ENCODE measurements at regions not wholly inside any gene's neighbourhood (a gene's known extent, or its start where the extent isn't known, plus 50 kb on each side); places are given as distances from the start of the nearest gene placed in this dataset.
"Not testable (repeated sequence)": the region's sequence is repeated elsewhere in the genome, so short reads cannot be mapped to it uniquely, and the experiment has no call there.

DNA sequence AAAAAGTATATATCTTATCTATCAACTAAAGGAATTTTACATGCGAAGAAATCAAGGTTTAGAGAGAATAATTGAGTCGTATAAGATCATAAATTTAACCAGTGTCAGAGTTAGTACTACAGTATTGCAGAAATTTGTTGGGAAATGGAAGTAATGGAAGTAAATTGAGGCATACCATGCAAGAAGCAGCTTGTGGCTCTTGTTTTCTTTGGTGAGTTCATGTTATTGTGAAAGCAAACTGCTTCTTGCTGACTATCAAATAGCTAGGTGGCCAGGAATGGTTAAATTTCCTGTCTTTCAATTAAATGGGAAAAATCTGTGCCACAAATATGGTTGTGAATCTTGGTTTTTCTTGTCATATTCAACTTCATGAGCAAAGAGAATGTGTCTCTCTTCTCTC lies 652.7 kb downstream of the LMO4 start:
- H3K4me3 Mint-ChIP-seq, result no peak overlapping the region
- CTCF ChIA-PET, result no interaction called here

DNA sequence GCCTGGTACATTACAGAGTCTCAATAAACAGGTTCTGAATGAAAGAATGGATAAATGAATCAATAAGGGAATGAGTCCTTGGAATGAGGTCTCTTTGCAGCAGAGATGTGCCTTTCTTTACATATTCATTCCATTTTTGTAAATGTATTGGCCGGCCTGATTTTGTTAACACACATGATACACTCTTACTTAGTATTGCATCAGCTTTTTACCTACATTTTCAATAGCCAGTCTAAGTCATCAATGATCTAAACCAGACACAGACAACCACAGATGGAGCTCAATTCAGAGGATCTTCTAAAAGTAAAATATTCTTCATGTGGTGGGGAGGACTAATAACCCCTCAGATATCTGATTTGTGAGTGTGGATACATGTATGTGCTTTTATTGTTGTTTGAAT lies 653.1 kb downstream of the LMO4 start:
- H3K9me3 Mint-ChIP-seq, result no peaks in the 10 kb centered on the region
- no peak overlapping the region for H3K27ac Mint-ChIP-seq
- ChIA-PET POLR2A (no interaction called here), CTCF (no interaction called here)
- no peaks in the 10 kb centered on the region for H3K4me1 ChIP-seq (ENCODE audit: control insufficient read depth in 1 of 2, extremely low read depth in 1 of 2, insufficient read depth in 2 of 2, low read length in 2 of 2)
- H3K27me3 Mint-ChIP-seq, result peaks cover 15 to 23% of the 10 kb centered on the region in 2 donors
- no peaks in the 10 kb centered on the region for H3K36me3 Mint-ChIP-seq
- 86% methylated on average over 1 of the region's 1 CpG for WGBS (ENCODE audit: insufficient coverage)
- DNase-seq (no peak), ATAC-seq (replicated peaks in 1 of 4) (no peak)
- H3K4me3 ChIP-seq (ENCODE audit: control insufficient read depth in 1 of 2, extremely low read depth in 1 of 2, low read length in 1 of 2), result no peak overlapping the region
- no peaks in the 10 kb centered on the region for H3K9me3 ChIP-seq
- no peaks in the 10 kb centered on the region for H3K4me1 Mint-ChIP-seq
- no peaks in the 10 kb centered on the region for H3K36me3 ChIP-seq (ENCODE audit: control insufficient read depth in 2 of 2, extremely low read depth in 1 of 2, insufficient read depth in 1 of 2, low read length in 1 of 2)
- no peak overlapping the region for H3K27ac ChIP-seq (ENCODE audit: low read length)
- H3K27me3 ChIP-seq (replicated peaks in 1 of 2; ENCODE audit: control insufficient read depth in 2 of 2, extremely low read depth in 1 of 2, insufficient read depth in 2 of 2, low read length in 1 of 2), result no peaks in the 10 kb centered on the region
- no peak overlapping the region for H3K4me3 Mint-ChIP-seq

More for the DNA sequence above, 652.7 kb downstream of the LMO4 start:
- POLR2A ChIA-PET, result no interaction called here
- Histone ChIP-seq H3K9me3 (no peaks in the 10 kb centered on the region), H3K27ac (ENCODE audit: low read length) (no peak overlapping the region), H3K27me3 (replicated peaks in 1 of 2; ENCODE audit: control insufficient read depth in 2 of 2, extremely low read depth in 1 of 2, insufficient read depth in 2 of 2, low read length in 1 of 2) (no peaks in the 10 kb centered on the region), H3K4me3 (ENCODE audit: control insufficient read depth in 1 of 2, extremely low read depth in 1 of 2, low read length in 1 of 2) (no peak overlapping the region), H3K4me1 (ENCODE audit: control insufficient read depth in 1 of 2, extremely low read depth in 1 of 2, insufficient read depth in 2 of 2, low read length in 2 of 2) (no peaks in the 10 kb centered on the region), H3K36me3 (ENCODE audit: control insufficient read depth in 2 of 2, extremely low read depth in 1 of 2, insufficient read depth in 1 of 2, low read length in 1 of 2) (no peaks in the 10 kb centered on the region)
- ATAC-seq (replicated peaks in 1 of 4) (no peak), DNase-seq (no peak)
- H3K9me3 Mint-ChIP-seq, result no peaks in the 10 kb centered on the region
- no peak overlapping the region for H3K27ac Mint-ChIP-seq
- no CpG with 5 or more reads among the region's 2 CpGs for WGBS (ENCODE audit: insufficient coverage)
- no peaks in the 10 kb centered on the region for H3K36me3 Mint-ChIP-seq
- no peaks in the 10 kb centered on the region for H3K4me1 Mint-ChIP-seq
- peaks cover 15 to 23% of the 10 kb centered on the region in 2 donors for H3K27me3 Mint-ChIP-seq

DNA sequence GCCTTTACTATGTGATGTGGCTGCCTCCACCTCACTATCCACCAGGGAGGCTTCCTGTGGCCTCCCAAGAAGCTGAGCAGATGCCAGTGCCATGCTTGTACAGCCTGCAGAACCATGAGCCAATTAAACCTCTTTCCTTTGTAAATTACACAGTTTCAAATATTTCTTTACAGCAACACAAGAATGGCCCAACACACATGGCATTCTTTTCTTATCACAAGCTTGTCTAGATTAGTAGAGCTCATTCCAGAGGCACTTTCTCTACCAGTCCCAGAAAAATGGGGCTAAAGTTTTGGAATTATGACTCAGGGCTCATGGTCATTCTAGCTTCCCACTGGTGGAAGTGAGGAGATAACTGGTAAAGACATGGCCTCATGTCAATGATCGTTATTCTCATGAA lies 655.2 kb downstream of the LMO4 start:
- H3K4me3 Mint-ChIP-seq, result no peak overlapping the region
- H3K9me3 Mint-ChIP-seq, result no peaks in the 10 kb centered on the region
- no peaks in the 10 kb centered on the region for H3K4me1 ChIP-seq (ENCODE audit: control insufficient read depth in 1 of 2, extremely low read depth in 1 of 2, insufficient read depth in 2 of 2, low read length in 2 of 2)
- H3K9me3 ChIP-seq, result no peaks in the 10 kb centered on the region
- H3K4me1 Mint-ChIP-seq, result no peaks in the 10 kb centered on the region
- no CpG with 5 or more reads among the region's 1 CpG for WGBS (ENCODE audit: insufficient coverage)
- DNase-seq (no peak), ATAC-seq (replicated peaks in 1 of 4) (no peak)
- H3K27ac Mint-ChIP-seq, result no peak overlapping the region
- H3K36me3 Mint-ChIP-seq, result no peaks in the 10 kb centered on the region
- no peak overlapping the region for H3K27ac ChIP-seq (ENCODE audit: low read length)
- H3K27me3 Mint-ChIP-seq, result peaks cover 6 to 18% of the 10 kb centered on the region in 2 donors
- CTCF ChIA-PET, result no interaction called here
- H3K36me3 ChIP-seq (ENCODE audit: control insufficient read depth in 2 of 2, extremely low read depth in 1 of 2, insufficient read depth in 1 of 2, low read length in 1 of 2), result no peaks in the 10 kb centered on the region
- POLR2A ChIA-PET, result no interaction called here
- H3K27me3 ChIP-seq (replicated peaks in 1 of 2; ENCODE audit: control insufficient read depth in 2 of 2, extremely low read depth in 1 of 2, insufficient read depth in 2 of 2, low read length in 1 of 2), result no peaks in the 10 kb centered on the region
- no peak overlapping the region for H3K4me3 ChIP-seq (ENCODE audit: control insufficient read depth in 1 of 2, extremely low read depth in 1 of 2, low read length in 1 of 2)

GRCh38 chr1:87985071-87985470 lies 656.4 kb downstream of the LMO4 start:
- no peak overlapping the region for H3K4me3 ChIP-seq (ENCODE audit: control insufficient read depth in 1 of 2, extremely low read depth in 1 of 2, low read length in 1 of 2)
- ChIA-PET CTCF (no interaction called here), POLR2A (no interaction called here)
- Mint-ChIP-seq H3K4me1 (no peaks in the 10 kb centered on the region), H3K4me3 (no peak overlapping the region), H3K27ac (no peak overlapping the region), H3K9me3 (no peaks in the 10 kb centered on the region), H3K27me3 (peaks cover 6 to 16% of the 10 kb centered on the region in 2 donors), H3K36me3 (no peaks in the 10 kb centered on the region)
- no peaks in the 10 kb centered on the region for H3K9me3 ChIP-seq
- DNase-seq (no peak), ATAC-seq (replicated peaks in 1 of 4) (no peak)
- H3K27ac ChIP-seq (ENCODE audit: low read length), result no peak overlapping the region
- no peaks in the 10 kb centered on the region for H3K36me3 ChIP-seq (ENCODE audit: control insufficient read depth in 2 of 2, extremely low read depth in 1 of 2, insufficient read depth in 1 of 2, low read length in 1 of 2)
- H3K4me1 ChIP-seq (ENCODE audit: control insufficient read depth in 1 of 2, extremely low read depth in 1 of 2, insufficient read depth in 2 of 2, low read length in 2 of 2), result no peaks in the 10 kb centered on the region
- H3K27me3 ChIP-seq (replicated peaks in 1 of 2; ENCODE audit: control insufficient read depth in 2 of 2, extremely low read depth in 1 of 2, insufficient read depth in 2 of 2, low read length in 1 of 2), result no peaks in the 10 kb centered on the region
- no CpG with 5 or more reads among the region's 1 CpG for WGBS (ENCODE audit: insufficient coverage)

- WGBS (ENCODE audit: insufficient coverage), result 49% methylated on average over 5 of the region's 6 CpGs
- no peaks in the 10 kb centered on the region for H3K27me3 ChIP-seq (replicated peaks in 1 of 2; ENCODE audit: control insufficient read depth in 2 of 2, extremely low read depth in 1 of 2, insufficient read depth in 2 of 2, low read length in 1 of 2)
- H3K4me3 Mint-ChIP-seq, result no peak overlapping the region
- ATAC-seq (replicated peaks in 1 of 4), result no peak
- H3K27ac Mint-ChIP-seq, result no peak overlapping the region
- CTCF ChIA-PET, result interaction anchor here in 1 of 2 donors (0.5 to 0.6 kb wide), 2 partner anchors 10 to 421 kb away, joined by 3 to 4 read pairs; no protein-coding TSS in a partner anchor
- no peaks in the 10 kb centered on the region for H3K4me1 ChIP-seq (ENCODE audit: control insufficient read depth in 1 of 2, extremely low read depth in 1 of 2, insufficient read depth in 2 of 2, low read length in 2 of 2)
- no peak for DNase-seq
- POLR2A ChIA-PET, result no interaction called here
- H3K36me3 ChIP-seq (ENCODE audit: control insufficient read depth in 2 of 2, extremely low read depth in 1 of 2, insufficient read depth in 1 of 2, low read length in 1 of 2), result no peaks in the 10 kb centered on the region
- no peaks in the 10 kb centered on the region for H3K36me3 Mint-ChIP-seq
- no peak overlapping the region for H3K27ac ChIP-seq (ENCODE audit: low read length)
- H3K9me3 ChIP-seq, result no peaks in the 10 kb centered on the region
- H3K4me3 ChIP-seq (ENCODE audit: control insufficient read depth in 1 of 2, extremely low read depth in 1 of 2, low read length in 1 of 2), result no peak overlapping the region
- H3K9me3 Mint-ChIP-seq, result no peaks in the 10 kb centered on the region
- H3K27me3 Mint-ChIP-seq, result peaks cover 6 to 13% of the 10 kb centered on the region in 2 donors
- H3K4me1 Mint-ChIP-seq, result no peaks in the 10 kb centered on the region
Measured at GRCh38 chr1:87986130-87986866, 657.6 kb downstream of the LMO4 start.

- Mint-ChIP-seq H3K4me3 (no peak overlapping the region), H3K27ac (no peak overlapping the region), H3K36me3 (no peaks in the 10 kb centered on the region), H3K27me3 (peaks cover 7 to 8% of the 10 kb centered on the region in 2 donors), H3K4me1 (no peaks in the 10 kb centered on the region), H3K9me3 (no peaks in the 10 kb centered on the region)
- DNase-seq (no peak), ATAC-seq (replicated peaks in 1 of 4) (no peak)
- Histone ChIP-seq H3K36me3 (ENCODE audit: control insufficient read depth in 2 of 2, extremely low read depth in 1 of 2, insufficient read depth in 1 of 2, low read length in 1 of 2) (no peaks in the 10 kb centered on the region), H3K27me3 (replicated peaks in 1 of 2; ENCODE audit: control insufficient read depth in 2 of 2, extremely low read depth in 1 of 2, insufficient read depth in 2 of 2, low read length in 1 of 2) (no peaks in the 10 kb centered on the region), H3K4me1 (ENCODE audit: control insufficient read depth in 1 of 2, extremely low read depth in 1 of 2, insufficient read depth in 2 of 2, low read length in 2 of 2) (no peaks in the 10 kb centered on the region), H3K27ac (ENCODE audit: low read length) (no peak overlapping the region), H3K9me3 (no peaks in the 10 kb centered on the region), H3K4me3 (ENCODE audit: control insufficient read depth in 1 of 2, extremely low read depth in 1 of 2, low read length in 1 of 2) (no peak overlapping the region)
- WGBS (ENCODE audit: insufficient coverage), result 55% methylated on average over 2 of the region's 2 CpGs
- CTCF ChIA-PET, result no interaction called here
- POLR2A ChIA-PET, result no interaction called here
Measured at GRCh38 chr1:87989346-87989745, 660.7 kb downstream of the LMO4 start.

GRCh38 chr1:87992536-87992935 lies 663.9 kb downstream of the LMO4 start:
- ATAC-seq (replicated peaks in 1 of 4); H3K9me3 Mint-ChIP-seq; H3K27ac Mint-ChIP-seq; H3K36me3 ChIP-seq (ENCODE audit: control insufficient read depth in 2 of 2, extremely low read depth in 1 of 2, insufficient read depth in 1 of 2, low read length in 1 of 2); H3K4me1 Mint-ChIP-seq; POLR2A ChIA-PET; H3K27me3 Mint-ChIP-seq; H3K36me3 Mint-ChIP-seq; H3K27me3 ChIP-seq (replicated peaks in 1 of 2; ENCODE audit: control insufficient read depth in 2 of 2, extremely low read depth in 1 of 2, insufficient read depth in 2 of 2, low read length in 1 of 2); H3K4me3 Mint-ChIP-seq; H3K9me3 ChIP-seq; DNase-seq; H3K4me1 ChIP-seq (ENCODE audit: control insufficient read depth in 1 of 2, extremely low read depth in 1 of 2, insufficient read depth in 2 of 2, low read length in 2 of 2); H3K4me3 ChIP-seq (ENCODE audit: control insufficient read depth in 1 of 2, extremely low read depth in 1 of 2, low read length in 1 of 2); H3K27ac ChIP-seq (ENCODE audit: low read length): not testable (repeated sequence)
- 92% methylated on average over 4 of the region's 5 CpGs for WGBS (ENCODE audit: insufficient coverage)
- CTCF ChIA-PET, result interaction anchor here in 1 of 2 donors (0.6 kb wide), 1 partner anchor 49 kb away, joined by 3 read pairs; no protein-coding TSS in a partner anchor
